Progenitor cell of endocrine pancreas (in vitro differentiated cells): ENCODE measurements at regions not wholly inside any gene's neighbourhood (a gene's known extent, or its start where the extent isn't known, plus 50 kb on each side); places are given as distances from the start of the nearest gene placed in this dataset.

ENCODE experiments used
- DNase-seq: peaks from one replicate; pipeline ENCODE4 v3.0.0; 2021; ENCODE audit warnings: low spot score; ENCODE audit not compliant: unreplicated experiment
- H3K27ac Mint-ChIP-seq: 2 replicates; pipeline ENCODE4 v1.8.0; 2021; ENCODE audit warnings: mild to moderate bottlenecking, moderate library complexity, mixed read lengths
- H3K27me3 Mint-ChIP-seq: 2 replicates; pipeline ENCODE4 v1.8.0; 2021; ENCODE audit warnings: mixed read lengths
- H3K36me3 Mint-ChIP-seq: 2 replicates; pipeline ENCODE4 v1.8.0; 2022; ENCODE audit warnings: mixed read lengths; ENCODE audit not compliant: insufficient read depth
- H3K4me1 Mint-ChIP-seq: 2 replicates; pipeline ENCODE4 v1.8.0; 2021; ENCODE audit warnings: low read depth, mixed read lengths
- H3K4me3 Mint-ChIP-seq: 2 replicates; pipeline ENCODE4 v1.8.0; 2021; ENCODE audit warnings: low read depth, mild to moderate bottlenecking, moderate library complexity, mixed read lengths
- H3K9me3 Mint-ChIP-seq: 2 replicates; pipeline ENCODE4 v1.8.0; 2021; ENCODE audit warnings: low read depth, mixed read lengths
- CTCF ChIP-seq: fragments of 200-600 bp; sonication (generic); IDR thresholded peaks from one replicate; pipeline ENCODE4 v1.5.0; 2021; ENCODE audit warnings: antibody characterized with exemption, mild to moderate bottlenecking; ENCODE audit not compliant: unreplicated experiment

DNA sequence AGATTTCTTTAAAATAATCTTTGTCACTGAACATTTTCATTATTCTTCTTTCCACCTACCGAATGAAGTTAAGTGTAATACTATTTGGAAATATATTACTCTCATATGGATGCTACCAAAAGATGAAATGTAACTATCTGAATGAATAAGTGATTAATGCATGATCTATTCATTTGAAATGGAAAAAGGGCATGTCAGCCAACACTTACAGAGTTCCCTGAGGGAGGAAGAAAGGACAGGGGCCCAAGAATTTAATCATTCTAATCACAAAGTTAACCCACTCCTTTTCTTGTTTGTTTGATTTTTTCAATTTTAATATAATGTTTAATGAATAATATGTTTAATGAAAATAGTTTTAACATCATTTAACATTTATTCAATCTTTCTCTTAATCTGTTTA lies 129.4 kb downstream of the ZC3H11B start:
- H3K27me3 Mint-ChIP-seq = no peaks in the 10 kb centered on the region
- H3K4me1 Mint-ChIP-seq = peaks cover 6% of the 10 kb centered on the region
- no peak overlapping the region for H3K27ac Mint-ChIP-seq
- H3K9me3 Mint-ChIP-seq = peaks cover 3% of the 10 kb centered on the region
- TF ChIP-seq CTCF = no peak
- no peaks in the 10 kb centered on the region for H3K36me3 Mint-ChIP-seq
- no peak overlapping the region for H3K4me3 Mint-ChIP-seq
- no peak for DNase-seq

GRCh38 chr1:219480011-219480410 lies 132.9 kb downstream of the ZC3H11B start:
- no peak for DNase-seq
- H3K27me3 Mint-ChIP-seq = no peaks in the 10 kb centered on the region
- H3K9me3 Mint-ChIP-seq = no peaks in the 10 kb centered on the region
- H3K27ac Mint-ChIP-seq = no peak overlapping the region
- no peaks in the 10 kb centered on the region for H3K4me1 Mint-ChIP-seq
- H3K36me3 Mint-ChIP-seq = no peaks in the 10 kb centered on the region
- H3K4me3 Mint-ChIP-seq = no peak overlapping the region
- TF ChIP-seq CTCF = no peak

- Mint-ChIP-seq H3K27me3 (no peaks in the 10 kb centered on the region), H3K4me3 (no peak overlapping the region), H3K9me3 (no peaks in the 10 kb centered on the region), H3K36me3 (no peaks in the 10 kb centered on the region), H3K4me1 (no peaks in the 10 kb centered on the region), H3K27ac (no peak overlapping the region)
- no peak for TF ChIP-seq CTCF
- DNase-seq = no peak
Observed at GRCh38 chr1:219478811-219479210, 134.1 kb downstream of the ZC3H11B start.

- no peaks in the 10 kb centered on the region for H3K27me3 Mint-ChIP-seq
- no peaks in the 10 kb centered on the region for H3K9me3 Mint-ChIP-seq
- no peak for TF ChIP-seq CTCF
- H3K4me3 Mint-ChIP-seq = no peak overlapping the region
- H3K36me3 Mint-ChIP-seq = no peaks in the 10 kb centered on the region
- no peaks in the 10 kb centered on the region for H3K4me1 Mint-ChIP-seq
- no peak for DNase-seq
- no peak overlapping the region for H3K27ac Mint-ChIP-seq
Observed at GRCh38 chr1:219477861-219478260, 135.0 kb downstream of the ZC3H11B start.

GRCh38 chr1:219476716-219477115 lies 136.2 kb downstream of the ZC3H11B start:
- Mint-ChIP-seq H3K27ac (no peak overlapping the region), H3K4me3 (no peak overlapping the region), H3K4me1 (no peaks in the 10 kb centered on the region), H3K27me3 (no peaks in the 10 kb centered on the region), H3K36me3 (no peaks in the 10 kb centered on the region), H3K9me3 (no peaks in the 10 kb centered on the region)
- DNase-seq = no peak
- TF ChIP-seq CTCF = no peak
